WERI-Rb-1 (cell line): ENCODE measurements at regions not wholly inside any gene's neighbourhood (a gene's known extent, or its start where the extent isn't known, plus 50 kb on each side); places are given as distances from the start of the nearest gene placed in this dataset.
"Not testable (repeated sequence)": the region's sequence is repeated elsewhere in the genome, so short reads cannot be mapped to it uniquely, and the experiment has no call there.

ENCODE experiments used
- DNase-seq: peaks from one replicate; pipeline ENCODE4 v3.0.0-alpha.2; 2020
- H3K27ac ChIP-seq: fragments of 250-450 bp; sonication (Bioruptor Pico); 2 replicates; pipeline ENCODE4 v1.5.1; 2020; ENCODE audit warnings: mild to moderate bottlenecking, moderate library complexity
- H3K27me3 ChIP-seq: fragments of 250-450 bp; sonication (Bioruptor Pico); 2 replicates; pipeline ENCODE4 v1.5.1; 2021; ENCODE audit warnings: mild to moderate bottlenecking, low read depth, moderate library complexity; ENCODE audit not compliant: insufficient read depth, severe bottlenecking
- H3K36me3 ChIP-seq: fragments of 250-450 bp; sonication (Bioruptor Pico); 2 replicates; pipeline ENCODE4 v1.5.1; 2020; ENCODE audit warnings: mild to moderate bottlenecking, moderate library complexity
- H3K4me3 ChIP-seq: 2 replicates; pipeline ENCODE4 v1.5.1; 2011; ENCODE audit warnings: low read depth, mild to moderate bottlenecking, control low read depth, low read length
- H3K9me3 ChIP-seq: fragments of 250-450 bp; sonication (Bioruptor Pico); 2 replicates; pipeline ENCODE4 v1.5.1; 2021; ENCODE audit warnings: mild to moderate bottlenecking, moderate library complexity; ENCODE audit not compliant: severe bottlenecking
- TF ChIP-seq, protein P1 (sequence below): IDR thresholded peaks from 2 replicates; pipeline ENCODE4 v1.5.1; 2011; ENCODE audit warnings: low read depth, mild to moderate bottlenecking, control low read depth, inconsistent platforms, low read length

DNA sequence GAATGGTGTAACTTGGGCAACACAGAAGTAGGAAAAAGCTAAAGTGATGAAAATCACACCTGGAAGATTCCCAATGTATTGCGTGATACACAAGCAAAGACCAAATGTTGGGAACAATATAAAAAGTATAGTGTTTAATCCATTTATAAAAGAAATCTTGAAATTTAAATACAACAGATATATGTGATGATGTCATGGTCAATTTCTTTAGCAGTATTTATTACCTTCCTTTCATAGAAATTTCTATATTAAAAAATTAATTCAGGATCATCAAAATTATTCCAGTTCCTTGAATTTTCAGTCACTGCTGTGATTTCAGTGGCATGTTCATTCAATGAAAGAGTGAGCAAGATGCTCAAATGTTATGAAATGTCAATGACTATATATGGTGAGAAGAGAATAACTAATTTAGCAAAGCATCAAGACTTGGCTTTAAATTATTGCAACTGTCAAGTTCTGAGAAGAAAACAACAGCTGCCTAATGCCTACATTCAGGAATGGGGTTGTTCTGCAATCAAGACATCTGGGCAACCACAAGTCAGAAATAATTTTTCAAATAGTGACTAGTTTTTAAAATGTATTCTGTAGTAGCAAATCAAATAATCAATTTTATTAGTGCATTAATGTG lies 308.8 kb downstream of the SEMA3D start:
- TF ChIP-seq, protein P1, sequence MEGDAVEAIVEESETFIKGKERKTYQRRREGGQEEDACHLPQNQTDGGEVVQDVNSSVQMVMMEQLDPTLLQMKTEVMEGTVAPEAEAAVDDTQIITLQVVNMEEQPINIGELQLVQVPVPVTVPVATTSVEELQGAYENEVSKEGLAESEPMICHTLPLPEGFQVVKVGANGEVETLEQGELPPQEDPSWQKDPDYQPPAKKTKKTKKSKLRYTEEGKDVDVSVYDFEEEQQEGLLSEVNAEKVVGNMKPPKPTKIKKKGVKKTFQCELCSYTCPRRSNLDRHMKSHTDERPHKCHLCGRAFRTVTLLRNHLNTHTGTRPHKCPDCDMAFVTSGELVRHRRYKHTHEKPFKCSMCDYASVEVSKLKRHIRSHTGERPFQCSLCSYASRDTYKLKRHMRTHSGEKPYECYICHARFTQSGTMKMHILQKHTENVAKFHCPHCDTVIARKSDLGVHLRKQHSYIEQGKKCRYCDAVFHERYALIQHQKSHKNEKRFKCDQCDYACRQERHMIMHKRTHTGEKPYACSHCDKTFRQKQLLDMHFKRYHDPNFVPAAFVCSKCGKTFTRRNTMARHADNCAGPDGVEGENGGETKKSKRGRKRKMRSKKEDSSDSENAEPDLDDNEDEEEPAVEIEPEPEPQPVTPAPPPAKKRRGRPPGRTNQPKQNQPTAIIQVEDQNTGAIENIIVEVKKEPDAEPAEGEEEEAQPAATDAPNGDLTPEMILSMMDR = no peak
- no peak for DNase-seq
- Histone ChIP-seq H3K36me3 (no peaks in the 10 kb centered on the region), H3K4me3 (no peak overlapping the region), H3K9me3 (no peaks in the 10 kb centered on the region), H3K27me3 (no peaks in the 10 kb centered on the region), H3K27ac (no peak overlapping the region)

DNA sequence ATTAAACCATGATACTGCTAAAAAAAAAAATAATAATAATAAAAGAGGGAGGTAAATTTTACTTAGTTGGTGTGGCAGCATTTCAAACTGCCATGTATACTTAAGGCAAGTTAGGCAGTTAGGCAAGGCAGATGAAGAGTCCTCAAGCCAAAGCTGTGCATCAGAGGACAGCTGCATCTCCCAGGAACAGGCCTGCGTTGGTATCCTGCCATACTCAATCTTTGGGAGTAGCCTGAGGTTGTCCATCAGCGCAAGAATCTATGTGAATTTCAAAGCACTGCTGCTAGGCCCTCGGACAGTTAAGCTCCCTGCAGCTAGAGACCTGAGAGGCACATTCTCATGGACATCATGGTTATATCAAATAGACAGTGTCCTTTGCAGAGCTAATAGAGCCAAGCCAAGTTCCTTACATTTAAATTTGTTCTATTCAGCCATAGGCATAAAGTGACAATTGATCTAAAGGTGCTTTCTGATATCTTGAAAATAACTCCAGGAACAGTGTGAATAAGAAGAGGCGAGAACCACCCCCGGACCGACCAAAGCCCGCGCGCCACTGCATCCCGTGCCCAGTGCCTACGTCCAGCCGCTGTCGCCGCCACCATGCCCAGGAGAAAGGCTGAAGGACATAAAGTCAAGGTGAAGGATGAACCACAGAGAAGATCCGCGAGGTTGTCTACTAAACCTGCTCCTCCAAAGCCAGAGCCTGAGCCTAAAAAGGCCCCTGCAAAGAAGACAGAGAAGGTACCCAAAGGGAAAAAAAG lies 310.6 kb downstream of the SEMA3D start:
- TF ChIP-seq, protein P1 = no peak
- Histone ChIP-seq H3K36me3 (no peaks in the 10 kb centered on the region), H3K27me3 (no peaks in the 10 kb centered on the region), H3K9me3 (no peaks in the 10 kb centered on the region), H3K27ac (no peak overlapping the region), H3K4me3 (no peak overlapping the region)
- no peak for DNase-seq

DNA sequence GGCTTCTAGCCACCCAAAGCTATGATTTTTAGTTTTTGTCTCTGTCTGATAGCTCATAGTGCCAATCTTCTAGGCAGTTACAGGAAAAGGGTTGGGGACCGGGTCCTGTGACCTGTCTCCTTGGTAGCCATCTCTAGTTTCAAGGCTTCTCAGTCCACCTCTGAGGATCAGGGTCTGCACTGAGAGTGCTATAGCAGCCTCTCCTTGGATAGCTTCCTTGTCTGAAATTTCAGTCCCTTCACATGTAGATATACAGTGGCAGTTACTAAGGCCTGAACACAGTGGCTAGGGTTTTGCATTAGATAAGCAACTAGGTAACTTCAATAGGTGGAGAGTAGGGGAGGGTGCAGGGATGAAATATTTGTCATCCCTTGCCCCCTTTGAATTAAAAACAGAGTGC lies 321.3 kb downstream of the SEMA3D start:
- Histone ChIP-seq H3K36me3 (no peaks in the 10 kb centered on the region), H3K27me3 (no peaks in the 10 kb centered on the region), H3K4me3 (no peak overlapping the region), H3K9me3 (no peaks in the 10 kb centered on the region), H3K27ac (no peak overlapping the region)
- TF ChIP-seq, protein P1 = no peak
- DNase-seq = no peak

DNA sequence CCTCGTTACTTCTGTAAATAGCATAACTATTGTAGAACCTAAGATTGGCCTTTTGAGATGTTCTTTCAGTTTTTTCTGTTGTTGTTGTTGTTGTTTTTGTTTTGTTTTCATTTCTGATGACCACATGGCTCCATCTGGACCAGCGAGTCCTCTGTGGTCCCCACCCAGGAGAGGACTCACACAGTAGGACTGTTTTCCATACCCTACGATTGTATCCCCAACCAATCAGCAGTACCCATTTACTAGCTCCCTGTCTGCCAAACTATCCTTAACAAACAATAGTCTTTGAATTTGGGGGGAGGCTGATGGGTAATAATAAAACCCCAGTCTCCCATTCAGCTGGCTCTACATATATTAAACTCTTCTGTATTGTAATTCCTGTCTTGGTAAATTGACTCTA lies 329.5 kb downstream of the SEMA3D start:
- no peak for DNase-seq
- TF ChIP-seq, protein P1 = no peak
- no peak overlapping the region for H3K4me3 ChIP-seq
- H3K9me3 ChIP-seq = no peaks in the 10 kb centered on the region
- H3K27ac ChIP-seq = no peak overlapping the region
- H3K27me3 ChIP-seq = no peaks in the 10 kb centered on the region
- H3K36me3 ChIP-seq = no peaks in the 10 kb centered on the region

DNA sequence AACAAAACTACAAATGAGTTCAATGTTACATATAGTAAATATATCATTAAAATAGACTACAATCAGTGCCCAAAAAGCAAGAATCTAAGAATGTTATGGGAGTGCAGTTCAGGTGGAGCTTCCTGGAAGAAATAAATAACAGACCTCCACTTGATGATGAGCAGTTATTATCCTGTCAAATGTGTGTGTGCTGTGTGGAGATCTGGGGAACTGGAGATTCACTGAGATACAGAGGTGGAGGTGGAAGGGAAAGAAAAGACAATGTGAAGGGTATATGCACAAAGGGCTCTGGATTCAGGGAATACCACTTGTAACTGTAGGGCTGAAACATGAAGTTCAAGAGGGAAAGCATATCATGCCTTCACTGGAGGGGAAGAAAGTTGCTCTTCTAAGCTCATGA lies 331.1 kb downstream of the SEMA3D start:
- no peak overlapping the region for H3K4me3 ChIP-seq
- H3K36me3 ChIP-seq = no peaks in the 10 kb centered on the region
- H3K9me3 ChIP-seq = no peaks in the 10 kb centered on the region
- TF ChIP-seq, protein P1 = no peak
- no peak overlapping the region for H3K27ac ChIP-seq
- no peaks in the 10 kb centered on the region for H3K27me3 ChIP-seq
- DNase-seq = no peak

DNA sequence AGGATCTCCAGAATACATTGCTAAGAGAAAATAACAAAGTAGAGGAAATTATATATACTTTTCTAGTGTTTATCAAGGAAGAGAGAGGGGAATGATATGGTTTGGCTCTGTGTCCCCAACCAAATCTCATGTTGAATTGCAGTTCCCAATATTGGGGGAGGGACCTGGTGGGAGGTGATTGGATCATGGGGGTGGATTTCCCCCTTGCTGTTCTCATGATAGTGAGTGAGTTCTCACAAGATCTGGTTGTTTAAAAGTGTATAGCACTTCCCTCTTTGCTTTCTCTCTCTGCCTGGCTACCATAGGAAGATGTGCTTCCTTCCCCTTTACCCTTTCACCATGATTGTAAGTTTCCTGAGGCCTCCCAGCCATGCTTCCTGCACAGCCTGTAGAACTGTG lies 337.9 kb downstream of the SEMA3D start:
- not testable (repeated sequence) for H3K4me3 ChIP-seq, DNase-seq, H3K36me3 ChIP-seq, H3K27me3 ChIP-seq, H3K9me3 ChIP-seq, H3K27ac ChIP-seq
